ENCODE measurements at regions not wholly inside any gene's neighbourhood (a gene's known extent, or its start where the extent isn't known, plus 50 kb on each side); places are given as distances from the start of the nearest gene placed in this dataset.

DNA sequence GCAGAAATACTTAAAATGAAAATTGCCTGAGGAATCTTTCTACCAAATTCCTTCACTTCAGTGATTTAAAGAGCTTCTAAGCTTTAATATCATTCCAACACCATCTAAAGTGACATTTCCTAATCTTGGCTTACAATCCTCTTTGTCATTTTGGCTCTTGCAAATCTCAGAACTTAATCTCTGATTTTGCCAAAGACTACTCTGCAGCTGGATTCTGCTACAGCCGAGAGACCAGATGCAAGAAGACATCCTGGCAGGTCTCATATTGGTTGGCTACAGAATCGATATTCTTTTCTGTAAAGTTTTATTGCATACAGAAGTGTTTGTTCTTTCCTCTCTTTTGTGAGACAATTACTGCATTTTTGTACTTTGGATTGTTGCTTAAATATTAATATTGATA is 716.5 kb upstream of the LRATD1 start:
- TF ChIP-seq EZH2phosphoT487 (conservative IDR thresholded peaks at IDR 0.05; ENCODE audit: low read length), result no peak
- no peak for TF ChIP-seq CTCF (IDR thresholded peaks at IDR 0.05; ENCODE audit: insufficient read depth, low read length, poor library complexity, severe bottlenecking)
